ENCODE measurements at regions not wholly inside any gene's neighbourhood (a gene's known extent, or its start where the extent isn't known, plus 50 kb on each side); places are given as distances from the start of the nearest gene placed in this dataset.

GRCh38 chr2:51290725-51291124, 258.8 kb upstream of the NRXN1 start:
- Histone ChIP-seq H3K9me3 (ENCODE audit: low read depth) (no peaks in the 10 kb centered on the region), H3K27ac (no peak overlapping the region), H3K4me2 (no peak overlapping the region), H3K4me1 (ENCODE audit: insufficient read depth) (no peaks in the 10 kb centered on the region), H4K20me1 (ENCODE audit: insufficient read depth, poor library complexity, severe bottlenecking) (no peaks in the 10 kb centered on the region), H3K4me3 (no peak overlapping the region), H3K9me2 (replicated peaks; ENCODE audit: insufficient read depth) (no peaks in the 10 kb centered on the region), H2AFZ (no peak overlapping the region), H3K79me2 (no peaks in the 10 kb centered on the region), H3K36me3 (replicated peaks; ENCODE audit: insufficient read depth, low read depth) (no peaks in the 10 kb centered on the region), H3K27me3 (no peaks in the 10 kb centered on the region)
- TF ChIP-seq EZH2 (IDR thresholded peaks at IDR 0.05; ENCODE audit: borderline replicate concordance) (no peak), EZH2phosphoT487 (IDR thresholded peaks at IDR 0.05; ENCODE audit: low read depth, severe bottlenecking, unreplicated experiment) (no peak)
- TF ChIP-seq, protein P1, sequence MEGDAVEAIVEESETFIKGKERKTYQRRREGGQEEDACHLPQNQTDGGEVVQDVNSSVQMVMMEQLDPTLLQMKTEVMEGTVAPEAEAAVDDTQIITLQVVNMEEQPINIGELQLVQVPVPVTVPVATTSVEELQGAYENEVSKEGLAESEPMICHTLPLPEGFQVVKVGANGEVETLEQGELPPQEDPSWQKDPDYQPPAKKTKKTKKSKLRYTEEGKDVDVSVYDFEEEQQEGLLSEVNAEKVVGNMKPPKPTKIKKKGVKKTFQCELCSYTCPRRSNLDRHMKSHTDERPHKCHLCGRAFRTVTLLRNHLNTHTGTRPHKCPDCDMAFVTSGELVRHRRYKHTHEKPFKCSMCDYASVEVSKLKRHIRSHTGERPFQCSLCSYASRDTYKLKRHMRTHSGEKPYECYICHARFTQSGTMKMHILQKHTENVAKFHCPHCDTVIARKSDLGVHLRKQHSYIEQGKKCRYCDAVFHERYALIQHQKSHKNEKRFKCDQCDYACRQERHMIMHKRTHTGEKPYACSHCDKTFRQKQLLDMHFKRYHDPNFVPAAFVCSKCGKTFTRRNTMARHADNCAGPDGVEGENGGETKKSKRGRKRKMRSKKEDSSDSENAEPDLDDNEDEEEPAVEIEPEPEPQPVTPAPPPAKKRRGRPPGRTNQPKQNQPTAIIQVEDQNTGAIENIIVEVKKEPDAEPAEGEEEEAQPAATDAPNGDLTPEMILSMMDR (IDR thresholded peaks at IDR 0.05; ENCODE audit: poor library complexity): no peak
- no peak for DNase-seq (ENCODE audit: low spot score)
- 81% methylated on average over 2 of the region's 2 CpGs for WGBS (ENCODE audit: low lambda C conversion rate, missing lambda C conversion rate)

DNA sequence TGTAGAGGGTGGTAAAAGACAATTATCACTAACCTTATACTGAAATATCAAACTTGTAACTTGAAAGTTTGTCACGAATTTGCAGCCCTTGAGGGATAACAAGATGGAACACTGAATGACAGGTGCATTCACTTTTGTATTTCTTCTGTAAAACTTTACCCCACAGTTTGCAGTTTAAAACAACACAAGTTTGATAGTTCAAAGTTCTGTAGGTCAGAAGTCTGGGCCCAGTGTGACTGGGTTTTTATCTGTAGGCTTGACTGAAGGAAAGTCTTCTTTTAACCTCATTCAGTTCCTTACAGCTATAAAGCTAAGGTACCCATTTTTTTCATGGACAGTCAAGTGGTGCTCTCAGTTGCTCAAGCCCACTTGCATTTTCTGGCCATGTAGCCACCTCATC, 257.1 kb upstream of the NRXN1 start:
- H3K9me2 ChIP-seq (replicated peaks; ENCODE audit: insufficient read depth): no peaks in the 10 kb centered on the region
- H3K4me3 ChIP-seq: no peak overlapping the region
- no peak overlapping the region for H2AFZ ChIP-seq
- no peak overlapping the region for H3K27ac ChIP-seq
- H4K20me1 ChIP-seq (ENCODE audit: insufficient read depth, poor library complexity, severe bottlenecking): no peaks in the 10 kb centered on the region
- 97% methylated on average over 1 of the region's 1 CpG for WGBS (ENCODE audit: low lambda C conversion rate, missing lambda C conversion rate)
- H3K79me2 ChIP-seq: no peaks in the 10 kb centered on the region
- H3K36me3 ChIP-seq (replicated peaks; ENCODE audit: insufficient read depth, low read depth): no peaks in the 10 kb centered on the region
- TF ChIP-seq, protein P1 (IDR thresholded peaks at IDR 0.05; ENCODE audit: poor library complexity): no peak
- TF ChIP-seq EZH2phosphoT487 (IDR thresholded peaks at IDR 0.05; ENCODE audit: low read depth, severe bottlenecking, unreplicated experiment): no peak
- TF ChIP-seq EZH2 (IDR thresholded peaks at IDR 0.05; ENCODE audit: borderline replicate concordance): no peak
- no peaks in the 10 kb centered on the region for H3K27me3 ChIP-seq
- no peak for DNase-seq (ENCODE audit: low spot score)
- no peaks in the 10 kb centered on the region for H3K9me3 ChIP-seq (ENCODE audit: low read depth)
- no peaks in the 10 kb centered on the region for H3K4me1 ChIP-seq (ENCODE audit: insufficient read depth)
- H3K4me2 ChIP-seq: no peak overlapping the region

GRCh38 chr2:51268191-51268590, 236.3 kb upstream of the NRXN1 start:
- Histone ChIP-seq H3K4me3 (no peak overlapping the region), H3K9me3 (ENCODE audit: low read depth) (no peaks in the 10 kb centered on the region), H3K79me2 (no peaks in the 10 kb centered on the region), H3K27me3 (no peaks in the 10 kb centered on the region), H3K27ac (no peak overlapping the region), H4K20me1 (ENCODE audit: insufficient read depth, poor library complexity, severe bottlenecking) (no peaks in the 10 kb centered on the region), H2AFZ (no peak overlapping the region), H3K36me3 (replicated peaks; ENCODE audit: insufficient read depth, low read depth) (no peaks in the 10 kb centered on the region), H3K4me1 (ENCODE audit: insufficient read depth) (no peaks in the 10 kb centered on the region), H3K4me2 (no peak overlapping the region), H3K9me2 (replicated peaks; ENCODE audit: insufficient read depth) (no peaks in the 10 kb centered on the region)
- 61% methylated on average over 1 of the region's 1 CpG for WGBS (ENCODE audit: low lambda C conversion rate, missing lambda C conversion rate)
- TF ChIP-seq, protein P1 (IDR thresholded peaks at IDR 0.05; ENCODE audit: poor library complexity): no peak
- TF ChIP-seq EZH2phosphoT487 (IDR thresholded peaks at IDR 0.05; ENCODE audit: low read depth, severe bottlenecking, unreplicated experiment) (no peak), EZH2 (IDR thresholded peaks at IDR 0.05; ENCODE audit: borderline replicate concordance) (no peak)
- DNase-seq (ENCODE audit: low spot score): no peak

DNA sequence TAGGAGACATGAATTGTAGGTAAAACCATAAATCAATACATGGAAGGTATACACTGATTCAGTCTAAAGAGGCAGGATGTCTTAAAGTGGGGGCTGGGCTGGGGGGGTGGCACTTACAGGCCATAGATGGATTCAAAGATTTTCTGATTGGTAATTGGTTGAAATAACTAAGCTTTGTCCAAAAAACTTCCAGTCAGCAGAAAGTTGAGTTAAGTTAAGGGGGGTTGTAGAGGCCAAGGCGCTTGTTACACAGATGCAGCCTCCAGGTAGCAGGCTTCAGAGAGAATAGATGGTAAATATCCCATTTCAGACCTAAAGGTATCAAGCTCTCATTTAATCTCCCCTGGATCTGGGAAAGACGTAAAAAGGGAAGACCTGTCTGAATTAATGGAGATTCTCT, 233.6 kb upstream of the NRXN1 start:
- TF ChIP-seq EZH2phosphoT487 (IDR thresholded peaks at IDR 0.05; ENCODE audit: low read depth, severe bottlenecking, unreplicated experiment): no peak
- TF ChIP-seq EZH2 (IDR thresholded peaks at IDR 0.05; ENCODE audit: borderline replicate concordance): no peak
- TF ChIP-seq, protein P1 (IDR thresholded peaks at IDR 0.05; ENCODE audit: poor library complexity): no peak
- Histone ChIP-seq H3K27me3 (no peaks in the 10 kb centered on the region), H3K4me2 (no peak overlapping the region), H3K36me3 (replicated peaks; ENCODE audit: insufficient read depth, low read depth) (no peaks in the 10 kb centered on the region), H3K27ac (no peak overlapping the region), H3K9me3 (ENCODE audit: low read depth) (no peaks in the 10 kb centered on the region), H2AFZ (no peak overlapping the region), H3K4me1 (ENCODE audit: insufficient read depth) (no peaks in the 10 kb centered on the region), H3K79me2 (no peaks in the 10 kb centered on the region), H3K4me3 (no peak overlapping the region), H4K20me1 (ENCODE audit: insufficient read depth, poor library complexity, severe bottlenecking) (no peaks in the 10 kb centered on the region), H3K9me2 (replicated peaks; ENCODE audit: insufficient read depth) (no peaks in the 10 kb centered on the region)
- no peak for DNase-seq (ENCODE audit: low spot score)
- WGBS (ENCODE audit: low lambda C conversion rate, missing lambda C conversion rate): 94% methylated on average over 2 of the region's 2 CpGs
